GM19328 (cell line): ENCODE measurements at regions not wholly inside any gene's neighbourhood (a gene's known extent, or its start where the extent isn't known, plus 50 kb on each side); places are given as distances from the start of the nearest gene placed in this dataset.

ENCODE experiments used
- ATAC-seq: cut with Tn5 transposase; IDR thresholded peaks from one replicate; pipeline ENCODE4 v1.9.1; 2021; ENCODE audit warnings: mild to moderate bottlenecking, moderate library complexity; ENCODE audit not compliant: unreplicated experiment

GRCh38 chr9:14031810-14032209 is 282.1 kb downstream of the NFIB start:
- no peak for ATAC-seq

DNA sequence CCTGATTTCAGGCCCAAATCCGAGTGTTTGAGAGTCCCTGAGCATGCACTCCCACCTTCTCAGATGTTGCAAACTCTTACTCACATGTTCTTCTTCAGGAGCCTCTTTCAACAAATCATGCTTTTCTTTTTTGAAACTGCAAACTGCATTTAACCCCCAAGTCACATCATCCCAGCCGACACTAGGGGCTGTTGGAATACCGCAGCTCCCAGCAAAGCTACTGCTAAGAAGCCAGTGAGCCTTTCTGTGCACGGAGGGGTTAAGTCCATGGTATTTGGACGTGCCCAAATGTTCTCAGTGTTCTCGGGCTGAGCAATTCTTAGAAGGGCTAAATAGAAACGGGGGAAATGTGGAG is 282.9 kb downstream of the NFIB start:
- no peak for ATAC-seq

DNA sequence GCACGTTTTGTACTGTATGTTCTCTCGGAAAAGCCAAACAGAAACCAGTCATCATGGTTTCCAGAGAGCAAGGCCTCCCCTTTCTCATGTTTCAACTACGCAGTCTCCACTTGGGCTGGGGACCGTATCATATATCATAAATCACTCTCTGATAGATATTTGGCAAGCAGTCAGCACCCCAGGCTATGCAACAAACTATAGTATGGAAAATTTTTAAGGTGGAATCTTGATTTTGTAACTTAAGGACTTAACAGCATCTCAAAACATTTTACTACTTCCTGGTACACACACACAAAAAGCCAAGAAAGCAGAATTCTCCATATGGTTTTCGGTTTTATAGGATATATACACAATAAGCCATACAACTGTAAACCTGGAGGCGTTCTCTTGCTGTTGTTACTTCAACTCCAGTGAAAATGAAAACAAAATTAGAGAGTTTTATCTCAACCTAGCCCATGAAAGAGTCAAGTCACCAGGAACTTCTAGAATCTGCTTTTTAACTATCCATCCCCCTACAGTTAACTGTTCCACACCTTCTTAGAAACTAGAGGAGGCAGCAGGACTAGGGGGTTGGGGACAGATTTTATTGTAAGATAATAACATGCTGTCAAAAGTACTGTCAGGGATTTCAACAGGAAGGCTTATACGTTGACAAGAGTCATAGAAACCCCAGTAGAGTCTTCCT is 283.4 kb downstream of the NFIB start:
- ATAC-seq, result no peak

GRCh38 chr9:14029806-14030374 is 284.1 kb downstream of the NFIB start:
- ATAC-seq, result no peak

DNA sequence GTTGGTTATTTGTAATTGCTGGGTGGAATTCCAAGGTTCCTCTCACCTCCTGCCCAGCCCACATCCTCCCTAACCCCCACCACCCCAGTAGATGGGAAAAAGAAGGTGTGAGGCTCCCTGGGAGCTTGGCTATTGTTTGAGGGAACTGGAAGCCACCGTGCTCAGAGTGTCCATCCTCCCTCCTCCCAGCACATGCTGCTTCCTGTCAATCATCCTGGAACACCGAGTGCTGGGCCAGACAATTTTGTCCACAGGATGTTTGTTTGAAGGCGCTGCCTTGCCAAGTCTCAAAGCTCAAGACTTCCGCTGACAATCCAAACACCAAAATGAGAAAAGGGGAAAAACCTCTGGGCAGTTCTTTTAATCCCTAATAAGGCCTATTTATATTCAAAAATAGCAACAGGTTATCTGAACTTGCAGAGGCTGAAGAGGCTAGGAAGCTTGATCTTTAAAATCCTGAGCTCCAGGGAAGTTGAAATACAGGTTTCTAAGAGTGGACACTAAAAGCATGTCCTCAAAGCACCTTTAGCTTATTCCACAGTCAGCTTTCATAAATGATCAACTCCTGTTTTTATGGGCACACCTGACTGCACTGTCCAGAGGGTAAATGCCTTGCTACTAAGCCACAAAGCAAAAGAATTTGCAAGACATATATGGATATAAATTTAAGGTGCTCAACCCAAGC is 286.7 kb downstream of the NFIB start:
- ATAC-seq, result no peak

GRCh38 chr9:14025741-14026140 is 288.2 kb downstream of the NFIB start:
- ATAC-seq, result no peak

DNA sequence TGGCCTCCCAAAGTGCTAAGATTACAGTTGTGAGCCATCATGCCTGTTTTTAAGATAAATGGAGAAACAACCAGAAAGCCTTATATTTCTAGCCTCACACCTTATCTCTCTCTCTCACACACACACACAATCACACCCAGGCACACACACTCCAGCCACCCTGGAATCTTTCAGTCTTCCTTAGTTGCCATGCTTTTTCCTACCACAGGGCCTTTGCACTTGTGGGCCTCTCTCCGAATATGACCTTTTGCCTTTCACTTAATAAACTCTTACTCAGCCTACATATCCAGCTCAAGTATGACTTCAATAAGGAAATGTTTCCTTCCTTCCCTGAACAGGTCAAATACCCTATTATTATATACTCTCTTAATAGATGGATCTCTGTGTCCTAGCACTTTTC is 290.7 kb downstream of the NFIB start:
- ATAC-seq, result no peak

GRCh38 chr9:14021871-14022525 is 291.9 kb downstream of the NFIB start:
- no peak for ATAC-seq

- no peak for ATAC-seq
Observed at GRCh38 chr9:14018081-14018480, 295.9 kb downstream of the NFIB start.

DNA sequence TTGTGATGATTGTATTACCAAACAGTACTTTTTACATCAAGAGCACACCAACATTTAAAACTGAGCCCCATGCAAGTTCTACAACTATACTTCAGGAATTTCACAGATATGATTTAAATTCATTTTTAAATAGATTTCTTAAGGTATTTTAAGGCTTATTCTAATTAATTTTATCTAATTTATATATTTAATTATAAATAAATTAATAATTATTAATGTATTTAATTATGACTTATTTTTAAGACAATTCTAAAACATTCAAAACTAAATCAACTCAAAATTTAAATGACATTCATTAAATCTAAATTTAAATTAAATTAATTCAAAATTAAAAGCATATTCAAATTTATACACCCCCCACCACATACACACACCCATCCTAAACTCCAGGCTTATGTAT is 299.2 kb downstream of the NFIB start:
- no peak for ATAC-seq

- ATAC-seq, result no peak
Observed at GRCh38 chr9:14014218-14014617, 299.7 kb downstream of the NFIB start.

GRCh38 chr9:14011799-14012560 is 302.0 kb downstream of the NFIB start:
- no peak for ATAC-seq

- no peak for ATAC-seq
Observed at GRCh38 chr9:14007190-14007769, 306.7 kb downstream of the NFIB start.

GRCh38 chr9:14006386-14007187 is 307.4 kb downstream of the NFIB start:
- ATAC-seq, result no peak

DNA sequence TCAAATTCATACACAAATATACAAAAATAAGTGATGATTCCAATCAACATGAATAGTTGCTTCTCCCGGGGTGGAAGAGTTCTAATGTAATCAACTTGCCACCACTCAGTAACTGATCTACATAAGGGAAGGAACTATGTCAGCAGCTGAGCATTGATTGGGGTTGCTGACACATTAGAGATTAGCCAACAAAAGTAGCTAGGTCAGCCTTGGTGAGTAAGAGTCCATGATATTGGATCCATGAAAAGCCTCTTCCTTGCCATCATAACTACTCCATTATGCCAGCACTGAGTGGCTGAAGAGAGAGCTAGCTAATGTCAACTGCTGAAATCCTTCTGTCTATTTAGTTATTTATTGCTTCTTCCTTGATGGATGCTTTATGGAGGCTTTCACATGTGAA is 309.8 kb downstream of the NFIB start:
- ATAC-seq, result no peak

GRCh38 chr9:13994240-13994639 is 319.7 kb downstream of the NFIB start:
- ATAC-seq, result no peak

- no peak for ATAC-seq
Observed at GRCh38 chr9:13993632-13994185, 320.2 kb downstream of the NFIB start.

GRCh38 chr9:13992138-13993088 is 321.5 kb downstream of the NFIB start:
- no peak for ATAC-seq

- no peak for ATAC-seq
Observed at GRCh38 chr9:13991395-13991794, 322.5 kb downstream of the NFIB start.
